IMR-90 (cell line): ENCODE measurements at regions not wholly inside any gene's neighbourhood (a gene's known extent, or its start where the extent isn't known, plus 50 kb on each side); places are given as distances from the start of the nearest gene placed in this dataset.

ENCODE experiments used
- ATAC-seq: fragments of 200-7000 bp; cut with Tn5 transposase; 2 replicates; pipeline ENCODE4 v1.9.1; 2020; ENCODE audit warnings: low read depth, mild to moderate bottlenecking, moderate library complexity
- BruUV-seq: library from RNA; stranded (reverse); fragments of 400-500 nt; replicated peaks from 2 replicates; lab custom pipeline; 2021; lab: Mats Ljungman, UMichigan
- CTCF ChIA-PET: fragments of 300-600 bp; formaldehyde crosslinking; extraction: SDS; loops from one replicate; lab custom pipeline; 2021; ENCODE audit warnings: antibody characterized with exemption; lab: Yijun Ruan, JAX
- POLR2A ChIA-PET: fragments of 300-600 bp; sonication (Branson Sonifier 250); formaldehyde crosslinking; loops from one replicate; lab custom pipeline; 2022; ENCODE audit warnings: antibody characterized with exemption; ENCODE audit not compliant: unreplicated experiment; lab: Charles Lee
- DNase-seq: peaks from one replicate; pipeline ENCODE4 v3.0.0; 2013
- H2AFZ ChIP-seq: replicated peaks from 2 replicates; pipeline ENCODE3; 2013; ENCODE audit warnings: low read length, mild to moderate bottlenecking; ENCODE audit not compliant: poor library complexity
- H2AK5ac ChIP-seq: 2 replicates; pipeline ENCODE4 v1.6.1; 2013; ENCODE audit warnings: low read depth, low read length, inconsistent platforms
- H2AK9ac ChIP-seq: replicated peaks from 2 replicates; pipeline ENCODE3; 2013; ENCODE audit warnings: mild to moderate bottlenecking, low read depth, low read length, moderate library complexity; ENCODE audit not compliant: poor library complexity
- H2BK120ac ChIP-seq: 2 replicates; pipeline ENCODE4 v1.6.1; 2013; ENCODE audit warnings: low read depth, low read length, inconsistent platforms
- H2BK15ac ChIP-seq: 3 replicates; pipeline ENCODE4 v1.6.1; 2013; ENCODE audit warnings: low read depth, low read length, inconsistent platforms
- H2BK20ac ChIP-seq: 2 replicates; pipeline ENCODE4 v1.6.1; 2013; ENCODE audit warnings: low read depth, mild to moderate bottlenecking, inconsistent platforms, low read length, moderate library complexity
- H2BK5ac ChIP-seq: 2 replicates; pipeline ENCODE4 v1.6.1; 2013; ENCODE audit warnings: mild to moderate bottlenecking, low read depth, low read length, inconsistent platforms; ENCODE audit not compliant: poor library complexity, severe bottlenecking
- H3K14ac ChIP-seq: replicated peaks from 2 replicates; pipeline ENCODE4 v1.6.1; 2013; ENCODE audit warnings: low read depth, low read length, inconsistent platforms
- H3K18ac ChIP-seq: 2 replicates; pipeline ENCODE4 v1.6.1; 2013; ENCODE audit warnings: low read depth, low read length, control low read depth
- H3K23ac ChIP-seq: 2 replicates; pipeline ENCODE4 v1.6.1; 2013; ENCODE audit warnings: low read depth, low read length, inconsistent platforms
- H3K27ac ChIP-seq: 2 replicates; pipeline ENCODE4 v1.5.1; 2013; ENCODE audit warnings: mild to moderate bottlenecking, control low read depth, low read length; ENCODE audit not compliant: insufficient read depth
- H3K27me3 ChIP-seq: 2 replicates; pipeline ENCODE4 v1.6.1; 2013; ENCODE audit warnings: low read length; ENCODE audit not compliant: control insufficient read depth, insufficient read depth
- H3K36me3 ChIP-seq: 2 replicates; pipeline ENCODE4 v1.6.1; 2013; ENCODE audit warnings: low read length, mixed read lengths; ENCODE audit not compliant: control insufficient read depth, insufficient read depth
- H3K4ac ChIP-seq: 2 replicates; pipeline ENCODE4 v1.6.1; 2013; ENCODE audit warnings: low read depth, low read length, inconsistent platforms
- H3K4me1 ChIP-seq: 2 replicates; pipeline ENCODE4 v1.6.1; 2013; ENCODE audit warnings: low read length, mixed read lengths; ENCODE audit not compliant: control insufficient read depth, insufficient read depth
- H3K4me2 ChIP-seq: 2 replicates; pipeline ENCODE4 v1.6.1; 2013; ENCODE audit warnings: low read depth, mild to moderate bottlenecking, control low read depth, low read length, moderate library complexity
- H3K4me3 ChIP-seq: 2 replicates; pipeline ENCODE4 v1.5.1; 2013; ENCODE audit warnings: low read depth, mild to moderate bottlenecking, control low read depth, low read length, moderate library complexity; ENCODE audit not compliant: insufficient read depth
- H3K56ac ChIP-seq: 2 replicates; pipeline ENCODE4 v1.6.1; 2013; ENCODE audit warnings: low read length, inconsistent platforms; ENCODE audit not compliant: insufficient read depth; ENCODE audit errors: extremely low read depth
- H3K79me1 ChIP-seq, 2 experiments: 2 replicates each; pipeline ENCODE4 v1.6.1; 2013; ENCODE audit warnings: low read length in 2 of 2, inconsistent platforms in 1 of 2, low read depth in 1 of 2
- H3K9ac ChIP-seq: 2 replicates; pipeline ENCODE4 v1.6.1; 2013; ENCODE audit warnings: low read depth, low read length, control low read depth
- H3K9me1 ChIP-seq: 2 replicates; pipeline ENCODE4 v1.6.1; 2013; ENCODE audit warnings: low read length, inconsistent platforms; ENCODE audit not compliant: insufficient read depth
- H3K9me3 ChIP-seq: 2 replicates; pipeline ENCODE4 v1.6.1; 2013; ENCODE audit warnings: low read length; ENCODE audit not compliant: control insufficient read depth, insufficient read depth
- H4K20me1 ChIP-seq: 2 replicates; pipeline ENCODE4 v1.6.1; 2013; ENCODE audit warnings: low read length, inconsistent platforms; ENCODE audit not compliant: insufficient read depth
- H4K5ac ChIP-seq: 2 replicates; pipeline ENCODE4 v1.6.1; 2013; ENCODE audit warnings: mild to moderate bottlenecking, low read depth, low read length, control low read depth
- H4K8ac ChIP-seq, 2 experiments: 2 replicates each; pipeline ENCODE4 v1.6.1; 2013; ENCODE audit warnings: low read depth in 2 of 2, low read length in 2 of 2, control low read depth in 1 of 2, inconsistent platforms in 1 of 2
- H4K91ac ChIP-seq: 2 replicates; pipeline ENCODE4 v1.6.1; 2013; ENCODE audit warnings: low read depth, low read length, inconsistent platforms; ENCODE audit not compliant: insufficient read depth
- BHLHE40 ChIP-seq: fragments of 150-350 bp; IDR thresholded peaks from 2 replicates; pipeline ENCODE4 v1.6.1; 2016; ENCODE audit warnings: mild to moderate bottlenecking, low read depth, low read length
- CHD1 ChIP-seq: IDR thresholded peaks from 2 replicates; pipeline ENCODE4 v1.6.1; 2012; ENCODE audit warnings: low read depth, low read length, improper control_type of control experiment
- ELK1 ChIP-seq: fragments of 150-350 bp; IDR thresholded peaks from 2 replicates; pipeline ENCODE4 v1.6.1; 2016; ENCODE audit warnings: low read depth, mild to moderate bottlenecking, low read length, moderate library complexity, borderline replicate concordance
- MAFK ChIP-seq: IDR thresholded peaks from 2 replicates; pipeline ENCODE4 v1.6.1; 2012; ENCODE audit warnings: low read depth, low read length, improper control_type of control experiment
- MAZ ChIP-seq: IDR thresholded peaks from 2 replicates; pipeline ENCODE4 v1.6.1; 2012; ENCODE audit warnings: low read depth, mild to moderate bottlenecking, low read length, improper control_type of control experiment, moderate library complexity, borderline replicate concordance
- NFE2L2 ChIP-seq: fragments of 150-350 bp; IDR thresholded peaks from 2 replicates; pipeline ENCODE4 v1.6.1; 2016; ENCODE audit warnings: low read depth, mild to moderate bottlenecking, low read length
- POLR2A ChIP-seq: IDR thresholded peaks from 2 replicates; pipeline ENCODE4 v1.6.1; 2012; ENCODE audit warnings: mild to moderate bottlenecking, low read depth, low read length
- RCOR1 ChIP-seq: IDR thresholded peaks from 2 replicates; pipeline ENCODE4 v1.6.1; 2012; ENCODE audit warnings: mild to moderate bottlenecking, low read length, improper control_type of control experiment; ENCODE audit not compliant: insufficient replicate concordance
- RFX5 ChIP-seq: IDR thresholded peaks from 2 replicates; pipeline ENCODE4 v1.8.0; 2012; ENCODE audit warnings: low read depth, mild to moderate bottlenecking, low read length, moderate library complexity
- SMC3 ChIP-seq: fragments of 150-350 bp; IDR thresholded peaks from 2 replicates; pipeline ENCODE4 v1.6.1; 2016; ENCODE audit warnings: low read depth, mild to moderate bottlenecking, antibody characterized with exemption, low read length, moderate library complexity
- USF2 ChIP-seq: fragments of 150-350 bp; IDR thresholded peaks from 2 replicates; pipeline ENCODE4 v1.6.1; 2017; ENCODE audit warnings: mild to moderate bottlenecking, antibody characterized with exemption, low read length, low read depth
- WGBS, 2 experiments: methylation state at CpG; one replicate each; pipeline versions ENCODE4 v1.1.5 to v1.1.7; 2013; ENCODE audit warnings: missing lambda C conversion rate in 2 of 2; ENCODE audit not compliant: insufficient read length in 1 of 2; ENCODE audit errors: extremely low coverage in 2 of 2; 5-methylcytosine and 5-hydroxymethylcytosine counted together
- dilution Hi-C: fragments of 300-500 bp; cut with HindIII; formaldehyde crosslinking; loops from one replicate; pipeline ENCODE4 v1.14.3; 2018; ENCODE audit warnings: low sequenced_read_pairs; ENCODE audit not compliant: unreplicated experiment
- in situ Hi-C: fragments of 300-500 bp; cut with MboI; formaldehyde crosslinking; loops from 3 replicates; pipeline ENCODE4 v1.14.3; 2019; ENCODE audit warnings: low sequenced_read_pairs, inconsistent platforms, mixed read lengths
- intact Hi-C: fragments of 100-400 bp; cut with micrococcal nuclease; formaldehyde crosslinking; loops from 2 replicates; pipeline ENCODE4 v1.10.0; 2022
- TF ChIP-seq, protein P1 (sequence below): conservative IDR thresholded peaks from 2 replicates; pipeline ENCODE4 v1.5.1; 2012; ENCODE audit warnings: mild to moderate bottlenecking, low read depth, low read length, improper control_type of control experiment

GRCh38 chr4:65924843-65925242 lies 254.6 kb upstream of the EPHA5 start:
- dilution Hi-C loops (no loop called here), intact Hi-C loops (no loop called here), in situ Hi-C loops (no loop called here)
- H3K27me3 ChIP-seq: no peaks in the 10 kb centered on the region
- H2AFZ ChIP-seq: no peak overlapping the region
- no peak overlapping the region for H3K18ac ChIP-seq
- H3K4ac ChIP-seq: no peak overlapping the region
- TF ChIP-seq POLR2A (no peak), NFE2L2 (no peak), RCOR1 (no peak), SMC3 (no peak), CHD1 (no peak), RFX5 (no peak), MAFK (no peak), ELK1 (no peak), USF2 (no peak), MAZ (no peak), BHLHE40 (no peak)
- TF ChIP-seq, protein P1, sequence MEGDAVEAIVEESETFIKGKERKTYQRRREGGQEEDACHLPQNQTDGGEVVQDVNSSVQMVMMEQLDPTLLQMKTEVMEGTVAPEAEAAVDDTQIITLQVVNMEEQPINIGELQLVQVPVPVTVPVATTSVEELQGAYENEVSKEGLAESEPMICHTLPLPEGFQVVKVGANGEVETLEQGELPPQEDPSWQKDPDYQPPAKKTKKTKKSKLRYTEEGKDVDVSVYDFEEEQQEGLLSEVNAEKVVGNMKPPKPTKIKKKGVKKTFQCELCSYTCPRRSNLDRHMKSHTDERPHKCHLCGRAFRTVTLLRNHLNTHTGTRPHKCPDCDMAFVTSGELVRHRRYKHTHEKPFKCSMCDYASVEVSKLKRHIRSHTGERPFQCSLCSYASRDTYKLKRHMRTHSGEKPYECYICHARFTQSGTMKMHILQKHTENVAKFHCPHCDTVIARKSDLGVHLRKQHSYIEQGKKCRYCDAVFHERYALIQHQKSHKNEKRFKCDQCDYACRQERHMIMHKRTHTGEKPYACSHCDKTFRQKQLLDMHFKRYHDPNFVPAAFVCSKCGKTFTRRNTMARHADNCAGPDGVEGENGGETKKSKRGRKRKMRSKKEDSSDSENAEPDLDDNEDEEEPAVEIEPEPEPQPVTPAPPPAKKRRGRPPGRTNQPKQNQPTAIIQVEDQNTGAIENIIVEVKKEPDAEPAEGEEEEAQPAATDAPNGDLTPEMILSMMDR: no peak
- no peak overlapping the region for H4K91ac ChIP-seq
- WGBS, 2 experiments: no CpG with 5 or more reads among the region's 4 CpGs
- no peak overlapping the region for H3K4me3 ChIP-seq
- H2BK120ac ChIP-seq: no peak overlapping the region
- no peak overlapping the region for H3K14ac ChIP-seq
- no peak overlapping the region for H4K5ac ChIP-seq
- H2AK5ac ChIP-seq: no peak overlapping the region
- no peak overlapping the region for H2AK9ac ChIP-seq
- H3K4me2 ChIP-seq: no peak overlapping the region
- H4K8ac ChIP-seq: no peak overlapping the region
- no TSS peak for BruUV-seq
- H2BK20ac ChIP-seq: no peak overlapping the region
- H3K23ac ChIP-seq: no peak overlapping the region
- CTCF ChIA-PET: no interaction called here
- no peaks in the 10 kb centered on the region for H3K4me1 ChIP-seq
- H3K9me3 ChIP-seq: peaks cover 2% of the 10 kb centered on the region; the same call in 1 of the 2 replicates
- DNase-seq: no peak
- H4K20me1 ChIP-seq: no peaks in the 10 kb centered on the region
- no peak overlapping the region for H3K9ac ChIP-seq
- no peak for ATAC-seq
- H3K56ac ChIP-seq: no peak overlapping the region
- H2BK15ac ChIP-seq: no peak overlapping the region
- H3K36me3 ChIP-seq: no peaks in the 10 kb centered on the region
- no peaks in the 10 kb centered on the region for H3K9me1 ChIP-seq
- H2BK5ac ChIP-seq: no peak overlapping the region
- H3K27ac ChIP-seq: no peak overlapping the region
- POLR2A ChIA-PET: no interaction called here
- no peaks in the 10 kb centered on the region for H3K79me1 ChIP-seq
